T-cell (primary cell): ENCODE measurements at regions not wholly inside any gene's neighbourhood (a gene's known extent, or its start where the extent isn't known, plus 50 kb on each side); places are given as distances from the start of the nearest gene placed in this dataset.
"Not testable (repeated sequence)": the region's sequence is repeated elsewhere in the genome, so short reads cannot be mapped to it uniquely, and the experiment has no call there.

ENCODE experiments used
- ATAC-seq, 4 experiments: fragments of 200-7000 bp in 3 of 4; fragments of 150-1000 bp in 1 of 4; cut with Tn5 transposase; replicated peaks in 1 of 4; 1 replicate in 3 of 4; 2 replicates in 1 of 4; pipeline ENCODE4 v1.10.0; 2021; ENCODE audit warnings: moderate library complexity in 3 of 4, mild to moderate bottlenecking in 2 of 4, moderate number of reproducible peaks in 1 of 4
- CTCF ChIA-PET, 2 donors: fragments of 300-600 bp; sonication (Branson Sonifier 250); formaldehyde crosslinking; loops; one replicate each; lab custom pipeline; 2022; ENCODE audit warnings: antibody characterized with exemption in 2 of 2; lab: Charles Lee
- POLR2A ChIA-PET, 2 donors: fragments of 300-600 bp; sonication (Branson Sonifier 250); formaldehyde crosslinking; loops; one replicate each; lab custom pipeline; 2022; ENCODE audit warnings: antibody characterized with exemption in 2 of 2; lab: Charles Lee
- DNase-seq, 35 experiments: peaks; one replicate each; pipeline versions ENCODE4 v3.0.0 to v3.0.0-alpha.2; 2013 to 2023
- H3K27ac ChIP-seq: one replicate; pipeline ENCODE4 v1.5.1; 2013; ENCODE audit warnings: low read length
- H3K27me3 ChIP-seq, 2 experiments: replicated peaks in 1 of 2; 1 replicate in 1 of 2; 2 replicates in 1 of 2; pipeline versions ENCODE4 v1.6.1 to v1.7.0; 2013; ENCODE audit warnings: low read length in 1 of 2, mixed read lengths in 1 of 2; ENCODE audit not compliant: control insufficient read depth in 2 of 2, insufficient read depth in 2 of 2; ENCODE audit errors: extremely low read depth in 1 of 2
- H3K36me3 ChIP-seq, 2 donors: 1 replicate in 1 of 2; 2 replicates in 1 of 2; pipeline versions ENCODE4 v1.6.1 to v1.7.0; 2013; ENCODE audit warnings: low read length in 1 of 2; ENCODE audit not compliant: control insufficient read depth in 2 of 2, insufficient read depth in 1 of 2; ENCODE audit errors: extremely low read depth in 1 of 2
- H3K4me1 ChIP-seq, 2 experiments: 1 replicate in 1 of 2; 2 replicates in 1 of 2; pipeline versions ENCODE4 v1.6.1 to v1.7.0; 2013; ENCODE audit warnings: low read length in 2 of 2, mixed read lengths in 1 of 2; ENCODE audit not compliant: insufficient read depth in 2 of 2, control insufficient read depth in 1 of 2; ENCODE audit errors: extremely low read depth in 1 of 2
- H3K4me3 ChIP-seq, 2 donors: 1 replicate in 1 of 2; 2 replicates in 1 of 2; pipeline versions ENCODE4 v1.5.1 to v1.7.0; 2013; ENCODE audit warnings: mild to moderate bottlenecking in 2 of 2, low read length in 1 of 2, moderate library complexity in 1 of 2; ENCODE audit not compliant: control insufficient read depth in 1 of 2; ENCODE audit errors: extremely low read depth in 1 of 2
- H3K9me3 ChIP-seq: 2 replicates; pipeline ENCODE4 v1.7.0; 2013
- H3K27ac Mint-ChIP-seq, 2 donors: one replicate each; pipeline ENCODE4 v1.8.0; 2020 to 2021; ENCODE audit warnings: mild to moderate bottlenecking in 2 of 2, mixed read lengths in 2 of 2
- H3K27me3 Mint-ChIP-seq, 2 donors: one replicate each; pipeline ENCODE4 v1.8.0; 2021 to 2022; ENCODE audit warnings: mixed read lengths in 2 of 2
- H3K36me3 Mint-ChIP-seq: one replicate; pipeline ENCODE4 v1.8.0; 2021; ENCODE audit warnings: mixed read lengths
- H3K4me1 Mint-ChIP-seq, 3 donors: one replicate each; pipeline ENCODE4 v1.8.0; 2020 to 2022; ENCODE audit warnings: mixed read lengths in 3 of 3, mild to moderate bottlenecking in 1 of 3
- H3K4me3 Mint-ChIP-seq, 3 donors: one replicate each; pipeline ENCODE4 v1.8.0; 2020 to 2022; ENCODE audit warnings: mild to moderate bottlenecking in 3 of 3, mixed read lengths in 3 of 3, moderate library complexity in 3 of 3
- H3K9me3 Mint-ChIP-seq, 3 donors: one replicate each; pipeline ENCODE4 v1.8.0; 2020 to 2022; ENCODE audit warnings: mixed read lengths in 3 of 3
- whole genome bisulfite sequencing: methylation state at CpG from one replicate; pipeline ENCODE4 v1.1.5; 2013; ENCODE audit warnings: missing lambda C conversion rate; ENCODE audit not compliant: insufficient coverage; 5-methylcytosine and 5-hydroxymethylcytosine counted together

- H3K36me3 ChIP-seq: no peaks in the 10 kb centered on the region
- Mint-ChIP-seq H3K4me1 (peaks cover 19 to 28% (median 23%) of the 10 kb centered on the region in 3 donors), H3K36me3 (no peaks in the 10 kb centered on the region), H3K9me3 (peaks cover 0 to 4% (median 0%) of the 10 kb centered on the region in 3 donors), H3K4me3 (peak overlapping the region; percentile 75 to 86 (median 81)), H3K27me3 (no peaks in the 10 kb centered on the region), H3K27ac (peak overlapping the region; percentile 83 to 86)
- H3K4me1 ChIP-seq: peaks cover 2 to 12% of the 10 kb centered on the region in 2 experiments
- peak overlapping the region; percentile 45 for H3K27ac ChIP-seq
- H3K9me3 ChIP-seq: no peaks in the 10 kb centered on the region
- H3K4me3 ChIP-seq: peak overlapping the region in 1 of 2 donors; percentile 59
- ATAC-seq: no peak
- DNase-seq: peak in 1 of 35 experiments; percentile 5
- ChIA-PET CTCF (no interaction called here), POLR2A (no interaction called here)
- no peaks in the 10 kb centered on the region for H3K27me3 ChIP-seq
These were observed 106.0 kb downstream of the BRMS1L start for GRCh38 chr14:35932136-35932535.

DNA sequence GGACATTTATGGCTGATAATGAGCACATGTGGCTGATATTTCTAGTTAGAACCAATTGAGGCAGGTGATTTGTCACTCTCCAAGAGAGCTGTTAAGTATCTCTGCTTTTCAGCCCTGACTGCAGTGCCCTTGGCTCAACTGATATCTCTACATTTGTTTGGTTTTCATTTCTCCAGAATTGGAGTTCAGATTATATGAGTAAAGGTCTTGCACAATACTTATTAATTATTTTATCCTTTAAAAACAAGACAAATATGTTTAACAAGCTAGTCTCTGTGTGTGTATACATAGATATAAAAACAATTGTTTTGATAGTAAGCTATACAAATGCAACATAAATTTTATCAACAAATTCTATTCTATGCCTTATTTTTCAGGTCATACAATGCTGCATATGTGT lies 105.2 kb downstream of the BRMS1L start:
- no peak for ATAC-seq
- Mint-ChIP-seq H3K4me1 (peaks cover 19 to 28% (median 23%) of the 10 kb centered on the region in 3 donors), H3K4me3 (no peak overlapping the region), H3K27me3 (no peaks in the 10 kb centered on the region), H3K27ac (no peak overlapping the region), H3K9me3 (peaks cover 0 to 4% (median 0%) of the 10 kb centered on the region in 3 donors), H3K36me3 (no peaks in the 10 kb centered on the region)
- Histone ChIP-seq H3K27ac (no peak overlapping the region), H3K9me3 (no peaks in the 10 kb centered on the region), H3K4me1 (peaks cover 2 to 12% of the 10 kb centered on the region in 2 experiments), H3K27me3 (no peaks in the 10 kb centered on the region), H3K4me3 (no peak overlapping the region), H3K36me3 (no peaks in the 10 kb centered on the region)
- ChIA-PET POLR2A (no interaction called here), CTCF (interaction anchor here in 1 of 2 donors (0.6 kb wide), 1 partner anchor 1969 kb away, joined by 3 read pairs; no protein-coding TSS in a partner anchor)
- DNase-seq: no peak

GRCh38 chr14:35929186-35929585 lies 103.0 kb downstream of the BRMS1L start:
- no peak overlapping the region for H3K27ac ChIP-seq
- DNase-seq (no peak), ATAC-seq (no peak)
- H3K27me3 ChIP-seq: no peaks in the 10 kb centered on the region
- H3K4me3 Mint-ChIP-seq: no peak overlapping the region
- no peak overlapping the region for H3K27ac Mint-ChIP-seq
- ChIA-PET CTCF (no interaction called here), POLR2A (no interaction called here)
- H3K4me3 ChIP-seq: no peak overlapping the region
- peaks cover 16 to 22% (median 20%) of the 10 kb centered on the region in 3 donors for H3K4me1 Mint-ChIP-seq
- peaks cover 0 to 4% (median 0%) of the 10 kb centered on the region in 3 donors for H3K9me3 Mint-ChIP-seq
- no peaks in the 10 kb centered on the region for H3K36me3 Mint-ChIP-seq
- peaks cover 2 to 12% of the 10 kb centered on the region in 2 experiments for H3K4me1 ChIP-seq
- no CpG with 5 or more reads among the region's 4 CpGs for WGBS
- H3K9me3 ChIP-seq: no peaks in the 10 kb centered on the region
- no peaks in the 10 kb centered on the region for H3K27me3 Mint-ChIP-seq
- H3K36me3 ChIP-seq: no peaks in the 10 kb centered on the region

- H3K9me3 ChIP-seq: no peaks in the 10 kb centered on the region
- ChIA-PET CTCF (interaction anchor here in 1 of 2 donors (0.5 kb wide), 1 partner anchor 36 kb away, joined by 4 read pairs; no protein-coding TSS in a partner anchor), POLR2A (no interaction called here)
- no peaks in the 10 kb centered on the region for H3K36me3 ChIP-seq
- Mint-ChIP-seq H3K27ac (no peak overlapping the region), H3K4me3 (no peak overlapping the region), H3K36me3 (no peaks in the 10 kb centered on the region), H3K4me1 (peaks cover 6 to 14% (median 8%) of the 10 kb centered on the region in 3 donors), H3K27me3 (no peaks in the 10 kb centered on the region), H3K9me3 (peaks cover 0 to 2% (median 0%) of the 10 kb centered on the region in 3 donors)
- no peaks in the 10 kb centered on the region for H3K27me3 ChIP-seq
- no peak overlapping the region for H3K27ac ChIP-seq
- peaks cover 2 to 9% of the 10 kb centered on the region in 2 experiments for H3K4me1 ChIP-seq
- WGBS: 100% methylated on average over 1 of the region's 3 CpGs
- no peak for ATAC-seq
- DNase-seq: no peak
- H3K4me3 ChIP-seq: no peak overlapping the region
These were observed 101.6 kb downstream of the BRMS1L start for GRCh38 chr14:35927727-35928126.

GRCh38 chr14:35925319-35925718 lies 99.2 kb downstream of the BRMS1L start:
- Histone ChIP-seq H3K4me1 (no peaks in the 10 kb centered on the region), H3K27ac (no peak overlapping the region), H3K9me3 (no peaks in the 10 kb centered on the region), H3K4me3 (no peak overlapping the region), H3K36me3 (no peaks in the 10 kb centered on the region), H3K27me3 (no peaks in the 10 kb centered on the region)
- Mint-ChIP-seq H3K4me3 (no peak overlapping the region), H3K27me3 (peaks cover 0 to 2% of the 10 kb centered on the region in 2 donors), H3K27ac (no peak overlapping the region), H3K36me3 (no peaks in the 10 kb centered on the region), H3K9me3 (peaks cover 0 to 2% (median 0%) of the 10 kb centered on the region in 3 donors), H3K4me1 (no peaks in the 10 kb centered on the region)
- no peak for DNase-seq
- no peak for ATAC-seq
- ChIA-PET CTCF (no interaction called here), POLR2A (no interaction called here)
- no CpG with 5 or more reads among the region's 3 CpGs for WGBS

DNA sequence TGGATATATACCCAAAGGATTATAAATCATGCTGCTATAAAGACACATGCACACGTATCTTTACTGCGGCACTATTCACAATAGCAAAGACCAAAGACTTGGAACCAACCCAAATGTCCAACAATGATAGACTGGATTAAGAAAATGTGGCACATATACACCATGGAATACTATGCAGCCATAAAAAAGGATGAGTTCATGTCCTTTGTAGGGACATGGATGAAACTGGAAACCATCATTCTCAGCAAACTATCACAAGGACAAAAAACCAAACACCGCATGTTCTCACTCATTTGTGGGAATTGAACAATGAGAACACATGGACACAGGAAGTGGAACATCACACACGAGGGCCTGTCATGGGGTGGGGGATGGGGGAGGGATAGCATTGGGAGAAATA lies 96.5 kb downstream of the BRMS1L start:
- POLR2A ChIA-PET, ATAC-seq, H3K27me3 Mint-ChIP-seq, H3K27ac Mint-ChIP-seq, CTCF ChIA-PET, DNase-seq, H3K36me3 Mint-ChIP-seq, H3K4me3 ChIP-seq, H3K27ac ChIP-seq, H3K4me3 Mint-ChIP-seq, H3K27me3 ChIP-seq, H3K4me1 ChIP-seq, H3K9me3 Mint-ChIP-seq, H3K36me3 ChIP-seq, H3K4me1 Mint-ChIP-seq, H3K9me3 ChIP-seq: not testable (repeated sequence)
- WGBS: no CpG with 5 or more reads among the region's 4 CpGs

DNA sequence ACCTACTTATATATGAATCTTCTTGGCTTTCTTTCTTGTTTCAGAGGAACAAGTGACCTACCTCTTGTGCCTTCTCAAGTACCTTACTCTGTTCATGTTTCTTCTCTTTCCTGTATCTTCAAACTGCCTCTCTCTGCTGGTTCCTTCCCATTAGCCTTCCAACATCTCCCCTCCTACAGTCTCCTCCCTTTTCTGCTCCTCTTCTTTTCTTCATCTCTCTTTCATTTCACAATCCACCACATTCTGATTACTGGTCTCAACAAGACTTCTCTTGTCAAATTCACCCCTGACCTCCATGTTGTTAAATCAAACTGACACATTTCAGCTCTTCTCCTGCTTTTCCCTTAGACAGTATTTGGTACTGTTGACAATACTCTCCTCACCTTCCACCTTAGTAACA lies 95.6 kb downstream of the BRMS1L start:
- H3K4me3 Mint-ChIP-seq: no peak overlapping the region
- H3K27me3 Mint-ChIP-seq: peaks cover 0 to 3% of the 10 kb centered on the region in 2 donors
- peaks cover under 1 to 9% (median 7%) of the 10 kb centered on the region in 3 donors for H3K9me3 Mint-ChIP-seq
- no peaks in the 10 kb centered on the region for H3K4me1 ChIP-seq
- H3K27ac Mint-ChIP-seq: no peak overlapping the region
- no peaks in the 10 kb centered on the region for H3K36me3 ChIP-seq
- DNase-seq: no peak
- no peaks in the 10 kb centered on the region for H3K4me1 Mint-ChIP-seq
- ChIA-PET CTCF (interaction anchor here in 1 of 2 donors (0.6 kb wide), 1 partner anchor 178 kb away, joined by 6 read pairs; no protein-coding TSS in a partner anchor), POLR2A (no interaction called here)
- H3K9me3 ChIP-seq: no peaks in the 10 kb centered on the region
- no peak for ATAC-seq
- H3K4me3 ChIP-seq: no peak overlapping the region
- H3K27ac ChIP-seq: no peak overlapping the region
- no peaks in the 10 kb centered on the region for H3K27me3 ChIP-seq
- peaks cover 2% of the 10 kb centered on the region for H3K36me3 Mint-ChIP-seq
